CD4-positive, alpha-beta T cell treated with Interleukin-17A for 1 hour (primary cell): ENCODE measurements at regions not wholly inside any gene's neighbourhood (a gene's known extent, or its start where the extent isn't known, plus 50 kb on each side); places are given as distances from the start of the nearest gene placed in this dataset.

Experiments
- DNase-seq: peaks from one replicate; pipeline ENCODE4 v3.0.0-alpha.2; 2020

DNA sequence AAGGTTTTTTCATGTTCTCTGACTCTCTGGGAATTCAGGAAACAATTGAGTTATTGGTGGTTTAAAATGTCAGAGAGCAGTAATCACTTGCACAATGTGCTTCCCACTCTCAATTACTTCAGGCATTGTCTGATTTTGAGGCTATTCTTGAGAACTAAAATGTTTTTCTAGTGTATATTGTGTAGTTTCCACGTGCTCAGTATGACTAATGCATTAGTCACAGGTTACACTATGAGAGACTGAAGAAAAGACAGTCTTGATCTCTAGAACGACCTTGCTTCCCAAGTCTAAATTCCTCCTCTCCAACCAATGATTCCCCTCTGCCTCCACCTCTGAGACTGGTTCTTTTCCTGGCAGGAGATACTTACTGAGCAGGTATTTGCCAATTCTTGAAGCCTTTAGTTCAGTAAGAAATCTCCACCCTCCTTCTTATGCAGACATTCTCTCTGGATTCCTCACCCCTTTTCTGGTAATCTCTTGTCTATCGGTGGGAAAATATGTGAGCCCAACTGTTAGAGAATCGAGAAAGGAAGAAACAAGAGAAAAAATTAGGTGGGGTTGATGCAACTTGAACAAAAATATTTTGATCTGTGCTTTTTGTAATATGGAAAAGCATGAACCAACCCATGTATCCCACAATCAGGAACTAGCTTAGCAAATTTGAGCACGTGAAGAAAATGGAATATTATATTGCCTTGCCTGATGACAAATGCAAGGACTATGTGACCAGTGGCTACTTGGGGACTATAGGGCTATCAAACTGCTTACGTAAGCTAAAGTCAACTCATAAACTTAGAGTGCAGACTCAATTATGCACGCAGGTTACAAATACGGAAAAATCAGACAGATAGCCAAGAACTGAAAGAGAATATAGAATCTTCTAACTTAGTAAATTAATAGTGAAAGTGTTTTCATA, 61.1 kb upstream of the SLC22A16 start:
- DNase-seq = no peak

GRCh38 chr6:110534731-110535492, 58.5 kb upstream of the SLC22A16 start:
- DNase-seq = no peak

DNA sequence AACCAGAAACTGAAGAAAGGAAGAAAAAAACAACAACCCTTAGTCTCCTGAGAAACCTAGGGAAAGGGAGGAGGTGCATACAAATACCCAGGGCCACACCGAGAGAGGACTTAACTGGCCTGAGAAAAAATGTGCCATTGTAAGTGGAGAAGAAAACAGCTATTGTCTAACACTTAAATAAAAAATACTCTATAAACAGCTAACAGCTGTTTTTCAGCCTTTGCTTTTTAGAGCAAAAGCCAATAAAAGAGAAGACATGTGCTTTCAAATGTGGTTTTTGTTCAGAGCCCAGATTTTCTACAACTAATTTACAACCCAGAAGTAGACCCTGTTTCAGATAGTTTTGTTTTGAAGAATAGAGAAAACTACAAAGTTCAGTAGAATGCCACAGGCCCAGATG, 56.0 kb upstream of the SLC22A16 start:
- DNase-seq = no peak

DNA sequence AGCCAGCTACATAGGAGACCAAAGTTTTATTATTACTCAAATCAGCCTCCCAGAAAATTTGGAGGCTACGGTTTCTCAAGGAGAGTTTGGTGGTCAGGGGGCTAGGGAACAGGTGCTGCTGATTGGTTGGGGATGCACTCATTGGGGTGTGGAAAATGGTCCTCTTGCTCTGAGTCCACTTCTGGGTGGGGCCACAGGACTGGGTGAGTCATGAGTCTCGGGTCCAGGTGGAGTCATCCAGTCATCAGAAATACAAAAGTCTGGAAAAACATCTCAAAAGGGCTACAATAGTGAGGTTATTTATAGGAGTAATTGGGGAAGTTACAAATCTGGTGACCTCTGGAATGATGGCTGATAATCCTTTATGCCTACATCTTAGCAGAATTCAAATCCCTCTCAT, 54.3 kb upstream of the SLC22A16 start:
- DNase-seq = no peak

GRCh38 chr6:110529907-110530306, 53.5 kb upstream of the SLC22A16 start:
- no peak for DNase-seq

DNA sequence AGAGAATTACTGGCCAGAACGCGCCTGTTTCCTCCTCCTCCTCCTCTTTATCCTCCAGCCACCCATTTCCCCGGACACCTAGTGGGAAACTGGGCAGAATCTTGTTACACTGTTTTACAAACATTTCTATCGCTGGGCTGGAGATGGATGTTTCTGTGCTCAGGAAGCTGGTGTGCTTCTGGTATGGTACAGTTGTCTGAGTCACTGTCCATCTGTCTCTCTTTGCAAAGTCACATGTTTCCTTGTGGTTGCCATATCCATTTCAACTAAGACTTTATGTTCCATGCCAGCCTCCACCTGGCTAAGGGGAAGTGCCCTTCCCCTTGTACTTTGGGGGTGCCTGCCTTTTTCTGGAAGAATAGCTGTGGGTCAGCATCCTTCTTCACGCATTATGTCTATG, 52.9 kb upstream of the SLC22A16 start:
- DNase-seq = no peak

GRCh38 chr6:110528930-110529325, 52.5 kb upstream of the SLC22A16 start:
- DNase-seq = no peak

DNA sequence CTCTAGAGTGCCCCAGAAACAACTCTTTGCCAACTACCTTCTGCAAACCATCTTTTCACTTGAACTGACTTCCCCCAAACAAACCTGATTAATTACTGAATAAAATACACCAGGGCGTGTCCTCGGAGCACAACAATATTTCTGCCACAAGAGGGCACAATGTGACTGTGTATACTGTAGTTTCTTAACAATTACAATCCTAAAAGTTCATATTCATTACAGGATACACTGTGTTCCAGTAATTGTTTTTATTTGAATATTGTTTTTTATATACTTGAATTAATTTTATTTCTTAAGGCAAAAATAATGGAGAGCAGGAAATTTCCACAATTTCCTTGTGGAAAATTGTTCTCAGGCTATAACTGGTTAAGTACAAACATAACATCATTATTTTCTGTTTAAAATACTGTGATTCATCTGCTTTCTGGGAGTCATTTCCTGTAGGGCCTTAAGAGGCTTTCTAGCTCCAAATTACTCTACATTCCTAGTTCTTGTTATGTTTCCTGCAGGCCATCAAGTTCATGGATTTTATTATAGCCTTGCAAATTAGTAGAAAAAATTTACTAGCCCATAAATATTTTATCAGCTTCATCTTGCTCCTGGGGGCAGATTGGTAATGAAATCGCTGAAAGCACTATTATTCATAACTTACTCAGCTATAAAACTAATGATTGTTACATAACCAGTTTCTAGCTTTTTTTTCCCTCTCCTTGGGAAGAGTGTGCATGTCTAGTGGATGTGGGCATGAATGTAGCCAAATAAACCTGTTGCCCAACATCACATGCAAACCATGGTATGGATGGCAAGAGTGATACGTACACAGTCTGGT, 51.9 kb upstream of the SLC22A16 start:
- DNase-seq = peak; percentile 72

GRCh38 chr6:110527516-110527915, 51.1 kb upstream of the SLC22A16 start:
- DNase-seq = no peak

DNA sequence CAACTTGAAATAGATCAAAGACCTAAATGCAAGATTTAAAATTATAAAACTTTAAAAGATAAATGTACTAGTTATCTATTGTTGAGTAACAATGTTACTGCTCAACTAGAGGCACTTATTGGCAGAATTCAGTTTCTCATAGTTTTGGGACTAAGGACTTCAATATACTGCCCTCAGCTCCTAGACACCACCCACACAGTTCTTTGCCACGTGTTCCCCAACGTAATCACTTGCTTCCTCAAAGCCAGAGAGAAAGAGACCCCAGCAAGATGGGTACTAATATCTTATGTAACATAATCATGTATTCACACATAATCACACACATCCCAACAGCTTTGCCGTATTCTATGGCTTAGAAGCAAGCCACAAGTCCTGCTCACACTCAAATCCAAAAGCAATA, 50.3 kb upstream of the SLC22A16 start:
- DNase-seq = no peak
